IMR-90 (cell line): ENCODE measurements at regions not wholly inside any gene's neighbourhood (a gene's known extent, or its start where the extent isn't known, plus 50 kb on each side); places are given as distances from the start of the nearest gene placed in this dataset.

ENCODE experiments used
- ATAC-seq: fragments of 200-7000 bp; cut with Tn5 transposase; 2 replicates; pipeline ENCODE4 v1.9.1; 2020; ENCODE audit warnings: low read depth, mild to moderate bottlenecking, moderate library complexity
- BruUV-seq: library from RNA; stranded (reverse); fragments of 400-500 nt; replicated peaks from 2 replicates; lab custom pipeline; 2021; lab: Mats Ljungman, UMichigan
- CTCF ChIA-PET: fragments of 300-600 bp; formaldehyde crosslinking; extraction: SDS; loops from one replicate; lab custom pipeline; 2021; ENCODE audit warnings: antibody characterized with exemption; lab: Yijun Ruan, JAX
- POLR2A ChIA-PET: fragments of 300-600 bp; sonication (Branson Sonifier 250); formaldehyde crosslinking; loops from one replicate; lab custom pipeline; 2022; ENCODE audit warnings: antibody characterized with exemption; ENCODE audit not compliant: unreplicated experiment; lab: Charles Lee
- DNase-seq: peaks from one replicate; pipeline ENCODE4 v3.0.0; 2013
- H2AFZ ChIP-seq: replicated peaks from 2 replicates; pipeline ENCODE3; 2013; ENCODE audit warnings: low read length, mild to moderate bottlenecking; ENCODE audit not compliant: poor library complexity
- H2AK5ac ChIP-seq: 2 replicates; pipeline ENCODE4 v1.6.1; 2013; ENCODE audit warnings: low read depth, low read length, inconsistent platforms
- H2AK9ac ChIP-seq: replicated peaks from 2 replicates; pipeline ENCODE3; 2013; ENCODE audit warnings: mild to moderate bottlenecking, low read depth, low read length, moderate library complexity; ENCODE audit not compliant: poor library complexity
- H2BK120ac ChIP-seq: 2 replicates; pipeline ENCODE4 v1.6.1; 2013; ENCODE audit warnings: low read depth, low read length, inconsistent platforms
- H2BK15ac ChIP-seq: 3 replicates; pipeline ENCODE4 v1.6.1; 2013; ENCODE audit warnings: low read depth, low read length, inconsistent platforms
- H2BK20ac ChIP-seq: 2 replicates; pipeline ENCODE4 v1.6.1; 2013; ENCODE audit warnings: low read depth, mild to moderate bottlenecking, inconsistent platforms, low read length, moderate library complexity
- H2BK5ac ChIP-seq: 2 replicates; pipeline ENCODE4 v1.6.1; 2013; ENCODE audit warnings: mild to moderate bottlenecking, low read depth, low read length, inconsistent platforms; ENCODE audit not compliant: poor library complexity, severe bottlenecking
- H3K14ac ChIP-seq: replicated peaks from 2 replicates; pipeline ENCODE4 v1.6.1; 2013; ENCODE audit warnings: low read depth, low read length, inconsistent platforms
- H3K18ac ChIP-seq: 2 replicates; pipeline ENCODE4 v1.6.1; 2013; ENCODE audit warnings: low read depth, low read length, control low read depth
- H3K23ac ChIP-seq: 2 replicates; pipeline ENCODE4 v1.6.1; 2013; ENCODE audit warnings: low read depth, low read length, inconsistent platforms
- H3K27ac ChIP-seq: 2 replicates; pipeline ENCODE4 v1.5.1; 2013; ENCODE audit warnings: mild to moderate bottlenecking, control low read depth, low read length; ENCODE audit not compliant: insufficient read depth
- H3K27me3 ChIP-seq: 2 replicates; pipeline ENCODE4 v1.6.1; 2013; ENCODE audit warnings: low read length; ENCODE audit not compliant: control insufficient read depth, insufficient read depth
- H3K36me3 ChIP-seq: 2 replicates; pipeline ENCODE4 v1.6.1; 2013; ENCODE audit warnings: low read length, mixed read lengths; ENCODE audit not compliant: control insufficient read depth, insufficient read depth
- H3K4ac ChIP-seq: 2 replicates; pipeline ENCODE4 v1.6.1; 2013; ENCODE audit warnings: low read depth, low read length, inconsistent platforms
- H3K4me1 ChIP-seq: 2 replicates; pipeline ENCODE4 v1.6.1; 2013; ENCODE audit warnings: low read length, mixed read lengths; ENCODE audit not compliant: control insufficient read depth, insufficient read depth
- H3K4me2 ChIP-seq: 2 replicates; pipeline ENCODE4 v1.6.1; 2013; ENCODE audit warnings: low read depth, mild to moderate bottlenecking, control low read depth, low read length, moderate library complexity
- H3K4me3 ChIP-seq: 2 replicates; pipeline ENCODE4 v1.5.1; 2013; ENCODE audit warnings: low read depth, mild to moderate bottlenecking, control low read depth, low read length, moderate library complexity; ENCODE audit not compliant: insufficient read depth
- H3K56ac ChIP-seq: 2 replicates; pipeline ENCODE4 v1.6.1; 2013; ENCODE audit warnings: low read length, inconsistent platforms; ENCODE audit not compliant: insufficient read depth; ENCODE audit errors: extremely low read depth
- H3K79me1 ChIP-seq, 2 experiments: 2 replicates each; pipeline ENCODE4 v1.6.1; 2013; ENCODE audit warnings: low read length in 2 of 2, inconsistent platforms in 1 of 2, low read depth in 1 of 2
- H3K9ac ChIP-seq: 2 replicates; pipeline ENCODE4 v1.6.1; 2013; ENCODE audit warnings: low read depth, low read length, control low read depth
- H3K9me1 ChIP-seq: 2 replicates; pipeline ENCODE4 v1.6.1; 2013; ENCODE audit warnings: low read length, inconsistent platforms; ENCODE audit not compliant: insufficient read depth
- H3K9me3 ChIP-seq: 2 replicates; pipeline ENCODE4 v1.6.1; 2013; ENCODE audit warnings: low read length; ENCODE audit not compliant: control insufficient read depth, insufficient read depth
- H4K20me1 ChIP-seq: 2 replicates; pipeline ENCODE4 v1.6.1; 2013; ENCODE audit warnings: low read length, inconsistent platforms; ENCODE audit not compliant: insufficient read depth
- H4K5ac ChIP-seq: 2 replicates; pipeline ENCODE4 v1.6.1; 2013; ENCODE audit warnings: mild to moderate bottlenecking, low read depth, low read length, control low read depth
- H4K8ac ChIP-seq, 2 experiments: 2 replicates each; pipeline ENCODE4 v1.6.1; 2013; ENCODE audit warnings: low read depth in 2 of 2, low read length in 2 of 2, control low read depth in 1 of 2, inconsistent platforms in 1 of 2
- H4K91ac ChIP-seq: 2 replicates; pipeline ENCODE4 v1.6.1; 2013; ENCODE audit warnings: low read depth, low read length, inconsistent platforms; ENCODE audit not compliant: insufficient read depth
- FOS ChIP-seq: fragments of 150-350 bp; IDR thresholded peaks from 2 replicates; pipeline ENCODE4 v1.6.1; 2016; ENCODE audit warnings: low read depth, low read length
- RCOR1 ChIP-seq: IDR thresholded peaks from 2 replicates; pipeline ENCODE4 v1.6.1; 2012; ENCODE audit warnings: mild to moderate bottlenecking, low read length, improper control_type of control experiment; ENCODE audit not compliant: insufficient replicate concordance
- SMC3 ChIP-seq: fragments of 150-350 bp; IDR thresholded peaks from 2 replicates; pipeline ENCODE4 v1.6.1; 2016; ENCODE audit warnings: low read depth, mild to moderate bottlenecking, antibody characterized with exemption, low read length, moderate library complexity
- WGBS, 2 experiments: methylation state at CpG; one replicate each; pipeline versions ENCODE4 v1.1.5 to v1.1.7; 2013; ENCODE audit warnings: missing lambda C conversion rate in 2 of 2; ENCODE audit not compliant: insufficient read length in 1 of 2; ENCODE audit errors: extremely low coverage in 2 of 2; 5-methylcytosine and 5-hydroxymethylcytosine counted together
- dilution Hi-C: fragments of 300-500 bp; cut with HindIII; formaldehyde crosslinking; loops from one replicate; pipeline ENCODE4 v1.14.3; 2018; ENCODE audit warnings: low sequenced_read_pairs; ENCODE audit not compliant: unreplicated experiment
- in situ Hi-C: fragments of 300-500 bp; cut with MboI; formaldehyde crosslinking; loops from 3 replicates; pipeline ENCODE4 v1.14.3; 2019; ENCODE audit warnings: low sequenced_read_pairs, inconsistent platforms, mixed read lengths
- intact Hi-C: fragments of 100-400 bp; cut with micrococcal nuclease; formaldehyde crosslinking; loops from 2 replicates; pipeline ENCODE4 v1.10.0; 2022
- TF ChIP-seq, protein P1 (sequence below): conservative IDR thresholded peaks from 2 replicates; pipeline ENCODE4 v1.5.1; 2012; ENCODE audit warnings: mild to moderate bottlenecking, low read depth, low read length, improper control_type of control experiment

- Histone ChIP-seq H3K14ac (no peak overlapping the region), H4K5ac (peak overlapping the region; percentile 0; the same call in 1 of the 2 replicates), H2BK120ac (no peak overlapping the region), H4K8ac (no peak overlapping the region), H3K4me3 (no peak overlapping the region), H3K9me1 (0 out of 2 replicates have a peak, but pooled peaks cover 3% of the 10 kb centered on the region), H3K4me1 (peaks cover 4% of the 10 kb centered on the region; the same call in 1 of the 2 replicates), H2AFZ (no peak overlapping the region), H4K20me1 (no peaks in the 10 kb centered on the region), H3K4ac (no peak overlapping the region), H3K79me1 (no peaks in the 10 kb centered on the region), H3K9ac (no peak overlapping the region), H3K56ac (no peak overlapping the region), H2BK5ac (no peak overlapping the region), H3K36me3 (no peaks in the 10 kb centered on the region), H2BK20ac (no peak overlapping the region), H3K27me3 (peaks cover 34% of the 10 kb centered on the region), H2AK5ac (no peak overlapping the region), H3K9me3 (peaks cover 11% of the 10 kb centered on the region), H3K18ac (peak overlapping the region; percentile 1; the same call in 1 of the 2 replicates), H4K91ac (no peak overlapping the region), H2AK9ac (no peak overlapping the region), H2BK15ac (no peak overlapping the region), H3K4me2 (peak overlapping the region; percentile 10; the same call in 1 of the 2 replicates), H3K23ac (no peak overlapping the region), H3K27ac (peak overlapping the region; percentile 33; the same call in 1 of the 2 replicates)
- in situ Hi-C loops (no loop called here), dilution Hi-C loops (no loop called here), intact Hi-C loops (no loop called here)
- WGBS, 2 experiments = 53 to 100% methylated on average over 2 of the region's 2 CpGs
- CTCF ChIA-PET = no interaction called here
- no peak for DNase-seq
- no peak for ATAC-seq
- TF ChIP-seq FOS = no peak
- TF ChIP-seq, protein P1, sequence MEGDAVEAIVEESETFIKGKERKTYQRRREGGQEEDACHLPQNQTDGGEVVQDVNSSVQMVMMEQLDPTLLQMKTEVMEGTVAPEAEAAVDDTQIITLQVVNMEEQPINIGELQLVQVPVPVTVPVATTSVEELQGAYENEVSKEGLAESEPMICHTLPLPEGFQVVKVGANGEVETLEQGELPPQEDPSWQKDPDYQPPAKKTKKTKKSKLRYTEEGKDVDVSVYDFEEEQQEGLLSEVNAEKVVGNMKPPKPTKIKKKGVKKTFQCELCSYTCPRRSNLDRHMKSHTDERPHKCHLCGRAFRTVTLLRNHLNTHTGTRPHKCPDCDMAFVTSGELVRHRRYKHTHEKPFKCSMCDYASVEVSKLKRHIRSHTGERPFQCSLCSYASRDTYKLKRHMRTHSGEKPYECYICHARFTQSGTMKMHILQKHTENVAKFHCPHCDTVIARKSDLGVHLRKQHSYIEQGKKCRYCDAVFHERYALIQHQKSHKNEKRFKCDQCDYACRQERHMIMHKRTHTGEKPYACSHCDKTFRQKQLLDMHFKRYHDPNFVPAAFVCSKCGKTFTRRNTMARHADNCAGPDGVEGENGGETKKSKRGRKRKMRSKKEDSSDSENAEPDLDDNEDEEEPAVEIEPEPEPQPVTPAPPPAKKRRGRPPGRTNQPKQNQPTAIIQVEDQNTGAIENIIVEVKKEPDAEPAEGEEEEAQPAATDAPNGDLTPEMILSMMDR = no peak
- no peak for TF ChIP-seq SMC3
- TF ChIP-seq RCOR1 = no peak
- BruUV-seq = no TSS peak
- POLR2A ChIA-PET = no interaction called here
Observed at GRCh38 chr22:27655582-27656185, 145.9 kb downstream of the MN1 start.
